ENCODE measurements at regions not wholly inside any gene's neighbourhood (a gene's known extent, or its start where the extent isn't known, plus 50 kb on each side); places are given as distances from the start of the nearest gene placed in this dataset.
"Not testable (repeated sequence)": the region's sequence is repeated elsewhere in the genome, so short reads cannot be mapped to it uniquely, and the experiment has no call there.

DNA sequence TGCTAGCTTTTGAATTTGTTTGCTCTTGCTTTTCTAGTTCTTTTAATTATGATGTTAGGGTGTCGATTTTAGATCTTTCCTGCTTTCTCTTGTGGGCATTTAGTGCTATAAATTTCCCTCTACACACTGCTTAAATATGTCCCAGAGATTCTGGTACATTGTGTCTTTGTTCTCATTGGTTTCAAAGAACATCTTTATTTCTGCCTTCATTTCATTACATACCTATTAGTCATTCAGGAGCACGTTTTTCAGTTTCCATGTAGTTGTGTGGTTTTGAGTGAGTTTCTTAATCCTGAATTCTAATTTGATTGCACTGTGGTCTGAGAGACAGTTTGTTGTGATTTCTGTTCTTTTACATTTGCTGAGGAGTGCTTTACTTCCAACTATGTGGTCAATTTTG lies 51.2 kb upstream of the MB21D2 start:
- not testable (repeated sequence) for DNase-seq (ENCODE audit: low read depth)

DNA sequence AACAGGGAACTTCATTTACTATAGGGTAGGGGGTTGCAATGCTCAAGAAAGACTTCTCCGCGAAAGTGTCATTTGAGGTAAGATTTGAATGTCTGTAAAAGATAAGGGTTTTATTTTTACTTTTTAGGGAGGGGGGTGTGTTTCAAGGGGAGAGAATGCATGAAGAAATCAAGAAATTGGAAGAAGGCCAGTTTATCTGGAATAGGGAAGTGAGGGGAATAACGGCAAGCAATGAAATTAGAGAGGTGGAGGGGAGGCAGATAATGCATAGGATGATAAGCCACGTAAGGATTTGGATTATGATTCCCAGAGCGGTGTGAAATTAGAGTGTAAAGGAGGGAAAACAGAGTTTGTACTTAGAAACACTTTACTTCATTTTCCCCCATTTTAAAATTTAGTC lies 63.0 kb upstream of the MB21D2 start:
- no peak for DNase-seq (ENCODE audit: low read depth)

DNA sequence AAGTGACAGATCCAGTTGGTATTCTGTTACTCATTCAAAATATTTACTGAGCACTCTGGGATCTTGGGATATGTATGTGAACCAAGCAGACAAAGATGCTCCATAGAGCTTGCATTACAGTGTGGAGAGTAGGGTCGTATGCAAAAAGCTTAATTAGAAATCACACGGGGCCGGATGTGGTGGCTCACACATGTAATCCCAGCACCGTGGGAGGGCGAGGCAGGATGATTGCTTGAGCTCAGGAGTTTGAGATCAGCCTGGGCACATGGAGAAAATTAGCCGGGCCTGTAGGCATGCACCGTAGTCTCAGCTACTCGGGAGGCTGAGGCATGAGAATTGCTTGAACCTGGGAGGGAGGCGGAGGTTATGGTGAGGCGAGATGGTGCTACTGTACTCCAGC lies 68.7 kb upstream of the MB21D2 start:
- DNase-seq (ENCODE audit: low read depth): no peak

DNA sequence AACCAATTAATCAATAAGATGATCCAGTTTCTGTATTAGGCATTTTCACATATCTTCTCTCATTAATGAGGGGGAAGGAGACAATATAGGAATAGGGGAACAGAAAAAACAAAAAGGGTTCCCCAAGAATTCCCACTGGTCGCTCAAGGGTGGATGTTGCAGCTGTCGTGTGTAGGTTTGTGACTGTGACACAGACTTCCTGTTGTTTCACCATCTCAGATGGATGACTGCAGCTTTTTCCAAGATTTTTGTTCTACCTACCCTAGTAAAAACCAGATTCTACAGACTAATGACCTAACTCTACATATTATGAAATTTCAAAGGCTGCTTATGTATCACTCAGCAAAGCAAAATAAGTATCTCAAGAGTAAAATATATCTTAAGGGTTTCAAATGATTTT lies 73.7 kb upstream of the MB21D2 start:
- DNase-seq (ENCODE audit: low read depth): no peak

DNA sequence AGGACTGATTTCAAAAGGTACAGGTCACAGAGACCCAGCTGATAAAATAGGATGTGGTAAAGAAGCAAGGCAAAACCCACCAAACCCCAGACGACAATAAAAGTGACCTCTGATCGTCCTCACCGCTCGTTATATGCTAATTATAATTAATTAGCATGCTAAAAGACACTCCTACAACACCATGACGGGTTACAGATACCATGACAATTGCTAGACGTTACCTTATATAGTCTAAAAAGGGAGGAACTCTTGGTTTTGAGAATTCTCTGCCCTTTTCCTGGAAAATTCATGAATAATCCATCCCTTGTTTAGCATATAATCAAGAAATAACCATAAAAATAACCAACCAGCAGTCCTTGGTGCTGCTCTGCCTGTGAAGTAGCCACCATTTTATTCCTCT lies 74.7 kb upstream of the MB21D2 start:
- DNase-seq (ENCODE audit: low read depth): no peak

DNA sequence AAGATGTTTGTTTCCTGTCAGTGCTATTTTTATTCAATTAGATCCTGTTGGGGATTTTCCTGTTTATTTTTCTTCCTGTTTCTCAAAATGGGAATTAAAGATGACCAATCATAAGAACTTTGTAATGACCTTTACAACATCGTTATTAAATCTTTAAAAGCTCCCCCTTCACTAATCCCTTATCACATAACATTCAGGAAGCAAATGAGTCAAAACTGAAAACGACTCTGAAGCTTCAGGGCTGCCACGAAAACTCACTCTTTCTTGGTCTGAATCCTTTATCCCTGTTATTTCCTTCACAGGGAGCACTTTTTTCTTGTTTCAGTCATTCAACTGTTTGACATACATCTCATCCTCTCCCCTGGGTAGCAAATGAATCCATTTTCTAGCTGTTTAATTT lies 75.8 kb upstream of the MB21D2 start:
- DNase-seq (ENCODE audit: low read depth): no peak

DNA sequence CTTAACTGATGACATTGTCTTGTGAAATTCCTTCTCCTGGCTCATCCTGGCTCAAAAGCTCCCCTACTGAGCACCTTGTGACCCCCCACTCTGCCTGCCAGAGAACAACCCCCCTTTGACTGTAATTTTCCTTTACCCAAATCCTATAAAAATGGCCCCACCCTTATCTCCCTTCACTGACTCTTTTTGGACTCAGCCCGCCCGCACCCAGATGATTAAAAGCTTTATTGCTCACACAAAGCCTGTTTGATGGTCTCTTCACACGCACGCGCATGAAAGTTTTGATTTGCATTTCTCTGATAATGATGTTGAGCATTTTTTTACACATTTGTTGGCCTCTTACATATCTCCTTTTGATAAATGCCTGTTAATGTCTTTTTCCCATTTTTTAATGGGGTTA lies 83.5 kb upstream of the MB21D2 start:
- not testable (repeated sequence) for DNase-seq (ENCODE audit: low read depth)

DNA sequence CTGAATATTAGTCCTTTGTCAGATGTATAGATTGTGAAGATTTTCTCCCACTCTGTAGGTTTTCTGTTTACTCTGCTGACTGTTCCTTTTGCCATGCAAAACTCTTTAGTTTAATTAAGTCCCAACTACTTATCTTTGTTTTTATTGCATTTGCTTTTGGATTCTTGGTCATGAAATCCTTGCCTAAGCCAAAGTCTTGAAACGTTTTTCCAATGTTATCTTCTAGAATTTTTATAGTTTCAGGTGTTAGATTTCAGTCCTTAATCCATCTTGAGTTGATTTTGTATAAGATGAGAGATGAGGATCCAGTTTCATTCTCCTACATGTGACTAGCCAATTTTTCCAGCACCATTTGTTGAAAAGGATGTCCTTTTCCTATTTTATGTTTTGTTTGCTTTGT lies 86.0 kb upstream of the MB21D2 start:
- DNase-seq (ENCODE audit: low read depth): not testable (repeated sequence)

DNA sequence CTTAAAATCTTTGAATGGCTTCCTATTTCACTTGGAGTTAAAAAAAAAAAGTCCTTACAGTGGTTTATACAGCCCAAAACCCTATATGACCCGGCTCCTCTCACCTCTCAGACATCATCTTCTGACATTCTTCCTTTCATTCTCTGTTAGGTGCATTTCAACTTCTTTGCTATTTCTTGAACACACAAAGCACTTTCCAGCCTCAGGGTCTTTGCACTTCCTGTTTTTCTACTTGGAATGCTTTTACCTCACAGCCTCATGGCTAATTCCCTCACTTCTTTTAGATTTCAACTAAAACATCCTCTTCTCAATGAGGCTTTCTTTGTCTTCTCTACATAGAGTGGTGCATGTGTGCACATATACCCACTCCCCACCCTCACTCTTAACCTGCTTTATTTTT lies 91.0 kb upstream of the MB21D2 start:
- no peak for DNase-seq (ENCODE audit: low read depth)

DNA sequence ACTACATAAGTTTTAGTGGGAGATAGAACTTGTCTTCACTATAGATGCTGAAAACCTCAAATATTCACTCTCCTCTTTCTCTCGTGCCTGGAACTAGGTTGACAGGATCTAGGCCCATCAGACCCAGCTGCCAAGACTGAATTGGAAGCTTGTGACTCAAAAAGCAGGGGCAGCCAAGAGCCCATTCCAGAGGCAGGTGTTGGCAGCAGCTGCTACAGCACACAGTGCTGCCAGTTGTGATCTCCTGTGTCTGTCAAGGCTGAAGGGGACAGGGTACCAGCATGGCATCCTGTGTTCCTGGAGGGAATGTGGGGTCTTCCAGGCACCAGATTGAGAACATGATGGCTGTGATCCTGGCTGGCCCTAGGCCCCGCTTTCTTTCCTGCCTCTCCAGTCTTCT lies 92.5 kb upstream of the MB21D2 start:
- no peak for DNase-seq (ENCODE audit: low read depth)

DNA sequence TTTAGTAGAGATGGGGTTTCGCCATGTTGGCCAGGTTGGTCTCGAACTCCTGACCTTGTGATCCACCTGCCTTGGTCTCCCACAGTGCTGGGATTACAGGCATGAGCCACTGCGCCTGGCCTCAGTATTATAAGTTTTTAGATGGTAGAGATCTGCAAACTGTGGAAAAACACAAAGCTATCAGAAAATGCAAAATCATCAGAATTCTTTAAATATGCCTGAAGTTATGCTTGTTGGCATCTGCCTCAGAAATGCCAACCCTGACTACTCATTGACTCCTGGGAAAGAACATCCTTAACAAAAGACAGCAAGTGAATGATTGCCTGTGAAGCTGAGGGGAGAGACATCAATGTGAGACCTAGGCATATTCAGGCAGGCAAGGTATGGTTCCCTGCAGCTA lies 94.3 kb upstream of the MB21D2 start:
- DNase-seq (ENCODE audit: low read depth): no peak

DNA sequence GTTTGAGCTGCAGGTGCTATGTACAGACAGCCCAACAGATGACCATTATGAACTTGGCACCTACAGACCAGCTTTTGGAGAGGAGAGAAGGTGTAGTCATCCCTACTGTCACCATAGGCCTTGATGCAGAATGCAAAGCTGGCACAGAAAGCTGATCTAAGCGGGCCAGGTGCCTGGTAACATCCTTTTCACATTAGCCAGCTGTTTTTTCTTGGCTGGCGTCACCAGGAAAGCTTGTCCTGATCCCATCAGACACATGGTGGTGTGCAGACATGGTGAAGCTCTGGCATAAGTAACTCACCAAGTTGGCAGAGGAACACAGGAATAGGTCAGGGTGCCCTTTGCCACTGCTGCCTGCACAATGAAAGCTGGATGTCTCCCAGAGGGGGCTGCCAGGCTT lies 97.2 kb upstream of the MB21D2 start:
- DNase-seq (ENCODE audit: low read depth): no peak

DNA sequence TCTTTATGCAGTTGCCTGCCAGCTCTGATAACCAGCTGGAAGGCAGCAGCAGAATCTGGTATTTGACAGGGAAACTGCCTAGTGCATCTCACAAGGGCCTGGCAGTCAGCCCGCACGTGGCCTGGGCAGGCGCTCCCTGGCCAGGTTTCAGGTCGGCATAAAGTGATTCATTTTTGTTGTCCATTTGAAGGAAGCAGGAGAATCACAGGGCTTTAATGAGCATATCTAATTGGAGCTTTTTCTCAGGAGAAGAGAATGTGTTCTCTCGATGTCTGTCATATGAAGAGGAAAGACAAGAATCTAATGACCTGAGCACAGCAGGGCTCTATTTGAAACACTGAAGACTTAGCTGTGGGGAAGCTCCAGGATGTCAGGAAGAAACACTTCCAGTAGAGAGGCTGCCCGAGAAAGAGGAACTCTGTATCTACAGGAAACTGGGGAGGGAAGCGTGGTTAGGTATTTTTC lies 98.8 kb upstream of the MB21D2 start:
- DNase-seq (ENCODE audit: low read depth): no peak

DNA sequence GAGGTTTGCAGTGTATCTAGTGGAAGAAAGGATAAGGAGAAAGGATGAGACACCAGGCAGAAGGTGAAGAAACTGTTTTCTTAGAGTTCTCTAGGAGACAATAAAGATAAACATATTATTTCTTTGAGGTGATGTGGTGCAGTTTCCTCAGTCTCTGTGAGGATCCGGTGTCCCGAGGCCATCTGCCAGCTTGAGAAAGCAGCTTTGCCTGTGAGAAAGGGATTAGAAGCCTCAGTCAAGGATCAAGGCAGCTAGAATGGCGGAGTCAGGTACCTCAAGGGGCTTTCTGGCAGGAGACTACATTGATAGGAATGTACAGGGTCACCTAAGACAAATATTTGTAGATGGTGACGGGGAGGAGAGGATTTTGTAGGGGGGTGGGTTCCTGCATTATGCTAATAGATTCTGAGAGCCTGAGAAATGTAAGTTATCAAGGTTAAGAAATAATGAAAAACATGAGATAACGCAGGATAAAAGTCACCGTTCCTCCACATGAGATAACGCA lies 103.9 kb upstream of the MB21D2 start:
- DNase-seq (ENCODE audit: low read depth): no peak

DNA sequence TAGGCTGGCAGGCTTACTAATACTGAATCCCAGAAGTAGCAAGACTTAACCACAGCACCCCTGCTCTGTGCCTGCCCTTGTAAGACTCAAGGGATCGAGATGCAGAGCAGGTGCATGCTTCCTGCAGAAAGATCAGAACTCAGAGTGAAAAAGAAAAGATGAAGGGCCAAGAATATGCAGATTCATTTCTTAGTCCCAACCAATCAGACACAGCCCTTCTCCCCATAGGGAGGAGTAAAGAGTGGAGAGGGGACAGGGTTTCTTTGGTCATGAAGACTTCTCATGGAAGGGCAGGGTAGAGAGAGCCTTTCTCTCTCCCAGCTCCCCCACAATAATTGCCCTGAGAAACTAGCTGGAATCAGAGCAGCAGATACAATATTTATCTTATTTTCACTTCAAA lies 105.6 kb upstream of the MB21D2 start:
- DNase-seq (ENCODE audit: low read depth): no peak

DNA sequence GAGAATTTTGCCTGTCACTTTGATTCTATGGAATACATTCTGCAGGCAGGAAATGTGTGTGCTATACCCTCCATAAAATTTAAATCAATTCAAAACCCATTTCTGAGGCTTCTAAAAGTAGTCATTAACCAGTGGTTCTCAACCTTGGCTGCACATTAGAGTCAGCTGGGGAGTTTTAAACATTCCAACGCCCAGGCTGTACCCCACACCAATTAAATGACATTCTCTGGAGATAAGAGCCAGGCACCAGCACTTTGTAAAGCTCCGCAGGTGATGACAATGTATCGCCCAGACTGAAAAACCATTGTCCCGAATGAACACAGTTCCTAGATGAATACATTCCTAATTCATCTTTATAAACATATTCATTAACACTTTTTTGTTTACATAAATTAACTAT lies 110.6 kb upstream of the MB21D2 start:
- DNase-seq (ENCODE audit: low read depth): no peak

DNA sequence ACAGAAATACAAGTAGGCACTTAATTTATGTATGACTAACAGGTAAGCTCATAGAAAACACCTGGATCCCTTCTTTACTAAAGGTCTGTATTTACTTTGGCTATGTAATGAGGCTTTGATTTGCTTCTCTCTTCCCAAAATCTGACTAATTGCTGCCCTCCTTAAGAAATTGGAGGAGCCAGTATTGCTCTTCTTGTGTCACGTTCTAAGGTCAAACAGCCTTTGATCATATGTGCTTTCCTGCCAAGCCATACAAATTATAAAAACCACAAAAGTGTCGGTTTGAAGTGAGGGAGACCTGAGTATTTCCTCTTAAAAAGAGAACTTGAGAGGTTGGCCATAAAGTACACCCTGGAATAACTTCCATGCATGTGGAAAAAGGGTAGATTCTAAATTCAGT lies 112.1 kb upstream of the MB21D2 start:
- no peak for DNase-seq (ENCODE audit: low read depth)

DNA sequence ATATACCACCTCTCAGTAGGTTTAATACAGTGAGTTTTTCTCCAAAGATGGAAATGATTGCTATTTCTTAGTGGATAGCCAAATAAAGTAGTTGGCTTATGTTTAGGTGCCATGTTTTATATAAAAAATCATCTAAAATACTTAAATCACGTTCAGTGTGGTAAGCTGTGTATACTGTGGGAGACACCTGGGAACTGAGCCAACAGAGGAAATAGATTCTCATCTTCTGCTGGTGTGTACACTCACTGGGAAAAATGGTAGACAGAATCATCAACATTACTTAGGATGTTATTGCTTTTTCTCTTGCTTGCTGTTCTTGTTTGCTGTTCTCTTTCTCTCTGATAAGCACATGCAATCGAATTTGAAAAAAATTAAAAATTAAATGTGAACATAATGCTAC lies 112.6 kb upstream of the MB21D2 start:
- no peak for DNase-seq (ENCODE audit: low read depth)

DNA sequence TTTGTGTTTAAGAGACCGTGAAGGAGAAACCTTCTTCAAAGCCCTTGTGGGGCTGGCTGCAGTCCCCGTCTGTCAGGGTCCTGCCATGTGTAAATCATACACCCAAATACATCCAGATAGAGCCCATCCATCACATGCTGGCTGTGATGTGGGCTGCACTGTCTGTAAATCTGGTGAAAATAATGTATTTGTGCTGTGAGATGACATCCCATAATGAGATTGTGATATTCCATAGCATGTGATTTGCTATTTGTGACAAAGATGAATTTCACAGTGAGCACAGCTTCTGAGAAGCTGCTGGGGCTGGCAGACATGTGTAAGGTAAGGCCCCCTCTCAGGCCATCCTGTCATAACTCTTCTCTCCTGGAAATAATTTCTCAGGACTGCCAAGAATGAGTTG lies 114.3 kb upstream of the MB21D2 start:
- DNase-seq (ENCODE audit: low read depth): no peak

DNA sequence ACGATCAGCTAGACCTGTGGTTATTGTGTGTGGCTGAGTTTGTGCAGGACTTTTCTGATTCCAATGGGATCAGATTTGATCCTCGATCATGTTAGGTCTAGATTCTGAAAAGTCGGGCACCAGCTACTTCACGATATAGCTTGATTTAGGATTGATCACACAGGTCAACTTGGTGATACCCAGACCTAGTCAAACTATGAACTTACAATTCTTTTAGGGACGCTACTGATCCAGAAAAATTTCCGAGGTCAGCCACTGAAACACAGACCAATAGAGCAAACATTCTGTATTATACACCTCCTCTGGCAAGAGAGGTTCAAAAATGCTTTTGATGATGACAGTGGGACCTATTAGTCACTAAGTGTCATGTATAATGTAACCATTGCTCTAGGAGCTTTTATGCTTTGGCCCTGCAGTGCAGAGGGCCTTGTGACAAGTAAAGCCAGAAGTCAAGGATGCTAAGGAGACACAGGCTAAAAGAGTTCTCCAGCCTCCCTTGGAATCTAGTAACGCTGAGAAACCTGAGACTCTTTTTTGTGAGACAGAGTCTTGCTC lies 115.6 kb upstream of the MB21D2 start:
- DNase-seq (ENCODE audit: low read depth): no peak

DNA sequence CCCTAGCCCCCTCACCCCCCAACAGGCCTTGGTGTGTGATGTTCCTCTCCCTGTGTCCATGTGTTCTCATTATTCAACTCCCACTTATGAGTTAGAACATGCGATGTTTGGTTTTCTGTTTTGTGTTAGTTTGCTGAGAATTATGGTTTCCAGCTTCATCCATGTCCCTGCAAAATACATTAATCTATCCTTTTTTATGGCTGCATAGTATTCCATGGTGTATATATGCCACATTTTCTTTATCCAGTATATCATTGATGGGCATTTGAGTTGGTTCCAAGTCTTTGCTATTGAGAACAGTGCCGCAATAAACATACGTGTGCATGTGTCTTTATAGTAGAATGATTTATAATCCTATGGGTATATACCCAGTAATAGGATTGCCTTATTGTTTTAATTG lies 120.2 kb upstream of the MB21D2 start:
- DNase-seq (ENCODE audit: low read depth): not testable (repeated sequence)

DNA sequence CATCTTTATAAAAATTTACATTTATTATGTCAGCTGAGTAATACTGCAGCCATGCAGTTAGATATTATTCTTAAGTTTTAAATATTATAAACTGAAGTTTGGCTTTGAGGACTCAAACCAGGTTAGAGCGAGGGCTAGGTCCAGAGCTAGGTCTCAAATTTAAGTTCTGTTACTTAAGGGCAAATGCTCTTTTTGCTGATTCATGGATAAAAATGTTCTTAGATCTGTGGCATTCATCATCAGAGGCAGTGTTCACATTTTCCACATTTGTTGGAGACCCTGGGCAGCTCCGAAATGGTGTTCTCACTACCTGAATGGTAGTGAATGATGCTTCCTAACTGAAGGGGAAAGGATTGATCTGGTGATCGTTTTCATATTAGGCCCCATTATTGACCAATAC lies 121.4 kb upstream of the MB21D2 start:
- no peak for DNase-seq (ENCODE audit: low read depth)

DNA sequence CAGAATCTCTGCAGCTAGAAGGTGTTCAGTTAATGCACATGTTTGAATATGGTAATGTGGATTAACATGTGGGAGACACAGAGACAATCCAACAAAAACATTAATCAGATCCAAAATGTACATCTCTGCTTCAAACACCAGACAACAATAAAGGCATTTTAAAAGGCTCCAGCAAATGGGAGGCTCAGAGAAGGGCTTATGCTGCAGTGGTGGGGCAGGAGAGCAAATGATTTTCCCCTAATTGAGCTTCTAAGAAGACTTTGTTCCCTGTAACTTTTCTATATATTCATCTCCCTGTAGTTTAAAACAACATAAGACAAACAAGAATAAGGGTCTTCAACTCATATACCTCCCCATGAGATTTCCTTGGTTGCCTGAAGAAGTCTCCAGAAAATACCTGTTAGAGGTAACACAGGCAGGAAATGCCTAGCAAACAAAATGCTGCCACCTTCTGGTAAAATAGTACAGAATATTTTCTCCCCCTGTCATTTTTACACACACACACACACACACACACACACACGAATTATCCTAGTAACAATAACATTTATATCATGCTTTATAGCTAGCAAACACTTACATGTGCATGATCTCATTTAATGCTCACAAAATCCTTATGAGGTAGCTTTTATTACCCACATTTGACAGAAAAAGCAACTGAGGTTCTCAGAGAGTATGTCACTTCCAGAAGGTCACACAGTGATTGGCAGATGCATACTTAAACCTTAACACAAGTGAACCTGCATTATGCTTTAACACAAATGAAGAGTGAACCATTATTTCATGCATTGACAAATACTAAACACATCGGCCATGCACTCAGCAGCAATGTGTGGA lies 123.4 kb upstream of the MB21D2 start:
- no peak for DNase-seq (ENCODE audit: low read depth)

DNA sequence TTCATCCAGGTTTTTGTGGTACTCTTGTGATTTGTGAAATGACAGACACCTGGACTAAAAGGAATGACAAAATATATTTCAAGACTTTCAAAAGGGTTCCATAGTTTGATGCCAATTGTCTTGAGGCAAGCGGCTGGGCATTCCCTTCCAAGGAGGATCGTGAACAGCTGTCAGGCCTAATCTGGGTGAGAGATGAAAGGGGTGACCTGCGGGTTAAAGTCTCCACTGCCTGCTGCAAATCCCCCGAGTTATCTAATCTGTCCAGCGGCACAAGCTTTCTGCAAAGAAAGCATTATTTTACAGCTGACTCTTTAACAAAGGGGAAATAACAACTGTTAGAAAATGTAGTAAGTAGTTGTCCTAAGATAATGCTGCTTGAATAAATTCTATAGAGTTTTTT lies 128.7 kb upstream of the MB21D2 start:
- DNase-seq (ENCODE audit: low read depth): no peak
